Epithelial cell of esophagus (primary cell): ENCODE measurements at regions not wholly inside any gene's neighbourhood (a gene's known extent, or its start where the extent isn't known, plus 50 kb on each side); places are given as distances from the start of the nearest gene placed in this dataset.
A peak's percentile ranks its signal among the peaks of the same experiment; 100 is the strongest.

Source experiments
- DNase-seq: peaks from one replicate; pipeline ENCODE4 v3.0.0; 2010; ENCODE audit warnings: low read depth
- H3K4me3 ChIP-seq: 2 replicates; pipeline ENCODE4 v1.5.1; 2011; ENCODE audit warnings: mild to moderate bottlenecking, low read length, control low read depth
- TF ChIP-seq, protein P1 (sequence below): IDR thresholded peaks from 2 replicates; pipeline ENCODE4 v1.5.1; 2011; ENCODE audit warnings: low read depth, mild to moderate bottlenecking, low read length, control low read depth, inconsistent platforms; ENCODE audit not compliant: insufficient read depth; ENCODE audit errors: missing control alignments

DNA sequence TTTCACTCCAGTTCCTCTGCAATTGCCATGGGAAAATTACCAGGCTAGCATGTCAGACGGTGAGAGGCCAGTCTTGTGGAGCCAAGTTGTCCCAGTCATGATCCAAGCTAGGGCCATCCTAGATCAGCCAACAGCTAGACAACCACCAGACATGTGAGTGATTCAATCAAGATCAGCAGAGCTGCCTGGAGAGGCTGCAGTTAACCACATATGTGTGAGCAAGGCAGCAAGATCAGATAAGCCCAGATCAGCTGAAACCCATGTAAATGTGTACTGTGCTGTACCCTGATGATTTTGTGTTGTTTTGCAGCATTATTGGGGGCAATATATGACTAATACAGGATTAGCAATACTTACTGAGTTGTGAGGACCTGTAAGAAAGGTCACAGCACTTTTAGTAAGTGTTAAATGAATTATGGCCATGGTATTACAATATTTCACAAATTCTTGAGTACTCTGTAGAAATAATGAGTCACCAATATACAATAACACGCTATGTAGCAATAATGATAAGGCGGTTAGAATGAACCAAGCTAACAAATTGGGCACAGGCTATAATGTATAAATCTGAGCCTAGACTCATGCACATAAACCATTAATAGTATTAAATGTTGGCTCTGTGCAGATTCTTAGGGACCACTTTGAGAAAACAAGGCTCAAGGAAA lies 91.4 kb downstream of the SUDS3 start:
- TF ChIP-seq, protein P1, sequence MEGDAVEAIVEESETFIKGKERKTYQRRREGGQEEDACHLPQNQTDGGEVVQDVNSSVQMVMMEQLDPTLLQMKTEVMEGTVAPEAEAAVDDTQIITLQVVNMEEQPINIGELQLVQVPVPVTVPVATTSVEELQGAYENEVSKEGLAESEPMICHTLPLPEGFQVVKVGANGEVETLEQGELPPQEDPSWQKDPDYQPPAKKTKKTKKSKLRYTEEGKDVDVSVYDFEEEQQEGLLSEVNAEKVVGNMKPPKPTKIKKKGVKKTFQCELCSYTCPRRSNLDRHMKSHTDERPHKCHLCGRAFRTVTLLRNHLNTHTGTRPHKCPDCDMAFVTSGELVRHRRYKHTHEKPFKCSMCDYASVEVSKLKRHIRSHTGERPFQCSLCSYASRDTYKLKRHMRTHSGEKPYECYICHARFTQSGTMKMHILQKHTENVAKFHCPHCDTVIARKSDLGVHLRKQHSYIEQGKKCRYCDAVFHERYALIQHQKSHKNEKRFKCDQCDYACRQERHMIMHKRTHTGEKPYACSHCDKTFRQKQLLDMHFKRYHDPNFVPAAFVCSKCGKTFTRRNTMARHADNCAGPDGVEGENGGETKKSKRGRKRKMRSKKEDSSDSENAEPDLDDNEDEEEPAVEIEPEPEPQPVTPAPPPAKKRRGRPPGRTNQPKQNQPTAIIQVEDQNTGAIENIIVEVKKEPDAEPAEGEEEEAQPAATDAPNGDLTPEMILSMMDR = no peak
- no peak for DNase-seq
- no peak overlapping the region for H3K4me3 ChIP-seq

DNA sequence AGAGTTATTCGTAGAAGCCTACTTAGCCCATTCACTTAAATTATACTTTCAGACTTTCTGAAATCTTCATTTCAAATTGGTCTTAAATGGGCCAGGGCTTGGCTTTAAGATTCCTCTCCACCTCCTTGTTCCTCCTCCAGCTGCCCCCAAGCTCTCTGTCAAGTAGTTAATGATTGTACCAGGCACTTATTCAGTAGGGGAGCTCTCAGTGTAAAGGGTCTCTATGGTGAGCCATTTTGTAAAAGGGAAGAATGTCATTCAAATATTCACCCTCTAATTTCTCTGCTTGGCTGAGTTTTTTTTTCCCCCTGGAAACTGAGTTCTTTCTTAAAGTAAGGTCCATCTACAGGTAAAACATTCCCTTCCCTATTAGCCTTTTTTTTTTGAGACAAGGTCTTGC lies 96.6 kb downstream of the SUDS3 start:
- DNase-seq = no peak
- no peak overlapping the region for H3K4me3 ChIP-seq
- TF ChIP-seq, protein P1 = no peak

DNA sequence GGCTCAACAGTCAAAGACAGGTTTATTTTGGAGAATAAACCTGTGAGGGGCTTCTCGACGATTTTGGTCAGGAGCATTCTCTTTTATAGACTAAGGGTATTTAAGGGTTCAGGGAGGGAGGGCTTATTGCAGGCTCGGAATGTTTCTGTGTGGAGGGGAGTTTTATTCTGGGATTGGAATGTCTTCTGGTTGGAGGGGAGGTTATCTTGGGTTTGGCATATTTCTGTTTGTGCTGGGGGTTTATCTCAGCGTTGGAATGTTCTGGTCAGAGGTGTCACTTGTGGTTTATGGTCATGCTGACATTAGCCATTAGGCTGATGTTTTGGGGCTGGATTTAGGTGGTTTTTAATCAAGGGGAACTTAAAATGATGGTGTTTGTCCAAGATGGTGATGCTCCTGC lies 103.9 kb downstream of the SUDS3 start:
- DNase-seq = no peak
- TF ChIP-seq, protein P1 = no peak
- no peak overlapping the region for H3K4me3 ChIP-seq

DNA sequence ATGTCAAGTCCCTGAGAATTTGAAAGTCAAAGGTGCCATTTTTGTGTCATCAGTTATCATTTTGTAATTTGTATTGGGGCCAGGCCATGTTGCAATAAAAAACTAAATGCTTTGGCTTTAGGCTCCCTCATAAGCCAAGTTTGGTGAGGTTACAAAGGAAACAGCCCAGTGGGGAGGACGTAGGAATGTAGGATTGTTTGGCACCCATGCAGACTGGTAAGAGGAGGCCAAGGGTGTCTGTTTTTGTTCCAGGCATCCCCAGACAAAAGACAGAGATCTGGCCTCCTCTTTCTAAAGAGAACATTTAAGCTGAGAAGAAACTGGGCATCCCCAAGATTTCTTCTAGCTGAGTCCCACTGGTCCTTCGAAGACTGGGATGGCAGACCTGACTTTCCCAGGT lies 111.7 kb downstream of the SUDS3 start:
- no peak for DNase-seq
- TF ChIP-seq, protein P1 = no peak
- H3K4me3 ChIP-seq = no peak overlapping the region

DNA sequence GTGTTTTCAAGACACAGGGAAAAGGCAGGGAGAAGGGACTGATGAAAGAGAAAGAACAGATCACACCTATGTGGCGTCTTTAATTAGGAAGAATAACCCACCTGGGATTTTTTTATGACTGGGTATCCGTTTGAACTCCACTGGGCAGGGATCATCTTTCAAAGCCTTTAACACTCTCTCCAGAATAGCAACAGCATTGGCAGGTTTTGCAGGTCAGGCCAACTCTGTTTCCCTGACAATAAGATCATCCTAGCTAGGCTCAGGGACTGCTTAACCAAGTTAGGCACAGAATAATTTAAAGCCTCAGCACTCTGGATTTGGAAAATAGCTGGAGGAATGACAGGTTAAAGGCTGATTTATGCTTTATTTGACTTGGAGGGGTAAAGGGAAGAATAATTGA lies 117.6 kb downstream of the SUDS3 start:
- no peak for DNase-seq
- TF ChIP-seq, protein P1 = no peak
- no peak overlapping the region for H3K4me3 ChIP-seq

DNA sequence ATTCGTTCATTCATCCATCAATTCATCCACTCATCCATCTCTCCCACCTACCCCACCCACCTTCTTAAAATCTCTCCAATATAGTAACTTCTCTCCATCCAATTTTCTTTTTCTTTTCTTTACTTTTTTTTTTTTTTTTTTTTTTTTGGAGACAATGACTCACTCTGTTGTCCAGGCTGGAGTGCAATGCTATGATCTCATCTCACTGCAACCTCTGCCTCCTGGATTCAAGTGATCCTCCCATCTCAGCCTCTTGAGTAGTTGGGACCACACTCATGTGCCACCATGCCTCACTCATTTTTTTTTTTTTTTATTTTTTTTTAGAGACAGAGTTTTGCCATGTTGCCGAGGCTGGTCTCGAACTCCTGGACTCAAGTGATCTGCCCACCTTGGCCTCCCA lies 118.4 kb downstream of the SUDS3 start:
- no peak overlapping the region for H3K4me3 ChIP-seq
- TF ChIP-seq, protein P1 = no peak
- DNase-seq = peak; percentile 5

DNA sequence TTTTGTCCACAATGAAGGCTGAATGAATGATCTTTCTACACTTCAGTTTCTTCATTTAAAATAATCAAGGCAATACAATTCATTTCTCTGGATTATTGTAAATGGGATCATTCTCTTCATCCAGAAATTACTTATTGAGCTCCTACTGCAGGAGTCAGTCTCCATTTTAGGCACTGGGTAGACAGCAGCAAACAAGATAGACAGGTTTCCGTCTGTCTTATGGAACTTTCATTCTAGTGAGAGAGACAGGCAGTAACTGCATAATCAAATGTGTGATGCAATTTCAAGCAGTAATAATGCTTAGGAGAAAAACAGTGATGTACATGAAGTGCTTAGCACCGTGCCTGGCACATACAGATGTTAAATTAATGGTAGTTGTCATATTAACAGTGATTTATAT lies 118.9 kb downstream of the SUDS3 start:
- TF ChIP-seq, protein P1 = no peak
- H3K4me3 ChIP-seq = no peak overlapping the region
- DNase-seq = peak; percentile 16
